GM18507 (cell line): ENCODE measurements at regions not wholly inside any gene's neighbourhood (a gene's known extent, or its start where the extent isn't known, plus 50 kb on each side); places are given as distances from the start of the nearest gene placed in this dataset.

ENCODE experiments used
- DNase-seq: peaks from one replicate; pipeline ENCODE4 v3.0.0; 2011; ENCODE audit warnings: low read depth; ENCODE audit not compliant: insufficient read length; ENCODE audit errors: extremely low spot score
- FAIRE-seq: peaks from 2 replicates; lab custom pipeline; 2011; peaks lifted over from hg19 to GRCh38; lab: Jason Lieb, UNC

GRCh38 chr4:184575306-184575705 lies 73.9 kb downstream of the CASP3 start:
- no peak for FAIRE-seq
- DNase-seq = no peak

- DNase-seq (no peak), FAIRE-seq (no peak)
Observed at GRCh38 chr4:184574861-184575260, 74.4 kb downstream of the CASP3 start.

- FAIRE-seq = no peak
- DNase-seq = no peak
Observed at GRCh38 chr4:184573701-184574100, 75.5 kb downstream of the CASP3 start.

- FAIRE-seq = peak; percentile 70
Observed at GRCh38 chr4:184568770-184569169, 80.5 kb downstream of the CASP3 start.

GRCh38 chr4:184563621-184564020 lies 85.6 kb downstream of the CASP3 start:
- DNase-seq = no peak
- no peak for FAIRE-seq

More at GRCh38 chr4:184568770-184569169, 80.5 kb downstream of the CASP3 start:
- no peak for DNase-seq

- no peak for DNase-seq
- no peak for FAIRE-seq
Observed at GRCh38 chr4:184558996-184559395, 84.6 kb upstream of the IRF2 start.

- FAIRE-seq (no peak), DNase-seq (no peak)
Observed at GRCh38 chr4:184553891-184554290, 79.5 kb upstream of the IRF2 start.

- DNase-seq (no peak), FAIRE-seq (no peak)
Observed at GRCh38 chr4:184550476-184550875, 76.1 kb upstream of the IRF2 start.

GRCh38 chr4:184548648-184549341 lies 74.4 kb upstream of the IRF2 start:
- no peak for DNase-seq
- FAIRE-seq = no peak

- FAIRE-seq = no peak
- no peak for DNase-seq
Observed at GRCh38 chr4:184548316-184548647, 73.9 kb upstream of the IRF2 start.

- FAIRE-seq = peak; percentile 29
- DNase-seq = no peak
Observed at GRCh38 chr4:184544788-184545409, 70.5 kb upstream of the IRF2 start.

GRCh38 chr4:184541907-184542306 lies 67.6 kb upstream of the IRF2 start:
- DNase-seq (no peak), FAIRE-seq (peak; percentile 26)

- DNase-seq (no peak), FAIRE-seq (no peak)
Observed at GRCh38 chr4:184540307-184540706, 66.0 kb upstream of the IRF2 start.

- peak; percentile 59 for DNase-seq
- FAIRE-seq = no peak
Observed at GRCh38 chr4:184538023-184538599, 63.8 kb upstream of the IRF2 start.

GRCh38 chr4:184537269-184538022 lies 63.1 kb upstream of the IRF2 start:
- peak; percentile 99 for FAIRE-seq
- DNase-seq = peak; percentile 62

GRCh38 chr4:184536881-184537248 lies 62.5 kb upstream of the IRF2 start:
- FAIRE-seq (peak; percentile 70), DNase-seq (no peak)

GRCh38 chr4:184536065-184536880 lies 61.9 kb upstream of the IRF2 start:
- no peak for DNase-seq
- FAIRE-seq = peak; percentile 69

- FAIRE-seq (peak; percentile 97), DNase-seq (peak; percentile 33)
Observed at GRCh38 chr4:184534511-184535391, 60.4 kb upstream of the IRF2 start.

- FAIRE-seq = no peak
- no peak for DNase-seq
Observed at GRCh38 chr4:184533908-184534307, 59.6 kb upstream of the IRF2 start.
